ENCODE measurements at regions not wholly inside any gene's neighbourhood (a gene's known extent, or its start where the extent isn't known, plus 50 kb on each side); places are given as distances from the start of the nearest gene placed in this dataset.

DNA sequence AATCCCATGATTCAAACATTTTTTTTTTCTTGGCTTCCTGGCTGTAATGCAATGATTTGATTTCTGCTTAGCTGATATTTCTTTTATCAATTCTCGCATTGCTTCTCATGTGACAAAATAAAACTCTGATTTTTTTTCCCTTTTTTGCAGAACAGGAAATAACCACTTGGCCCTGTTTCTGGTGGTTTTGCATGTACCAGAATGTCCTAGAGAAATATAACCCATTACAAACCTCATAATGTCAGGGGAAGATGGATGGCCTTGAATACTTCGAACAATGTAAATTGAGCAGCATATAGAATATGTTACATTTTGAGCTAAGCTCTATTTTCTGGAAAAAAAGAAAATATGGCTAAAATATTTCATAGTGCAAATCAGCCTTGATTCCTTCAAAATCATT lies 275.6 kb downstream of the RAP2B start:
- TF ChIP-seq TP53 (CRISPR knock-in tag; IDR thresholded peaks at IDR 0.05) (no peak), EP300 (IDR thresholded peaks at IDR 0.05) (no peak), POLR2A (IDR thresholded peaks at IDR 0.05; ENCODE audit: low read length) (no peak), KDM1A (IDR thresholded peaks at IDR 0.05; ENCODE audit: low read depth) (no peak), CHD2 (IDR thresholded peaks at IDR 0.05; ENCODE audit: low read length, partially characterized antibody) (no peak)
- TF ChIP-seq, protein P1, sequence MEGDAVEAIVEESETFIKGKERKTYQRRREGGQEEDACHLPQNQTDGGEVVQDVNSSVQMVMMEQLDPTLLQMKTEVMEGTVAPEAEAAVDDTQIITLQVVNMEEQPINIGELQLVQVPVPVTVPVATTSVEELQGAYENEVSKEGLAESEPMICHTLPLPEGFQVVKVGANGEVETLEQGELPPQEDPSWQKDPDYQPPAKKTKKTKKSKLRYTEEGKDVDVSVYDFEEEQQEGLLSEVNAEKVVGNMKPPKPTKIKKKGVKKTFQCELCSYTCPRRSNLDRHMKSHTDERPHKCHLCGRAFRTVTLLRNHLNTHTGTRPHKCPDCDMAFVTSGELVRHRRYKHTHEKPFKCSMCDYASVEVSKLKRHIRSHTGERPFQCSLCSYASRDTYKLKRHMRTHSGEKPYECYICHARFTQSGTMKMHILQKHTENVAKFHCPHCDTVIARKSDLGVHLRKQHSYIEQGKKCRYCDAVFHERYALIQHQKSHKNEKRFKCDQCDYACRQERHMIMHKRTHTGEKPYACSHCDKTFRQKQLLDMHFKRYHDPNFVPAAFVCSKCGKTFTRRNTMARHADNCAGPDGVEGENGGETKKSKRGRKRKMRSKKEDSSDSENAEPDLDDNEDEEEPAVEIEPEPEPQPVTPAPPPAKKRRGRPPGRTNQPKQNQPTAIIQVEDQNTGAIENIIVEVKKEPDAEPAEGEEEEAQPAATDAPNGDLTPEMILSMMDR (IDR thresholded peaks at IDR 0.05): no peak
- TF ChIP-seq, protein P2, sequence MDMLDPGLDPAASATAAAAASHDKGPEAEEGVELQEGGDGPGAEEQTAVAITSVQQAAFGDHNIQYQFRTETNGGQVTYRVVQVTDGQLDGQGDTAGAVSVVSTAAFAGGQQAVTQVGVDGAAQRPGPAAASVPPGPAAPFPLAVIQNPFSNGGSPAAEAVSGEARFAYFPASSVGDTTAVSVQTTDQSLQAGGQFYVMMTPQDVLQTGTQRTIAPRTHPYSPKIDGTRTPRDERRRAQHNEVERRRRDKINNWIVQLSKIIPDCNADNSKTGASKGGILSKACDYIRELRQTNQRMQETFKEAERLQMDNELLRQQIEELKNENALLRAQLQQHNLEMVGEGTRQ (IDR thresholded peaks at IDR 0.05): no peak

All from A549 (cell line).